ENCODE measurements at regions not wholly inside any gene's neighbourhood (a gene's known extent, or its start where the extent isn't known, plus 50 kb on each side); places are given as distances from the start of the nearest gene placed in this dataset.

DNA sequence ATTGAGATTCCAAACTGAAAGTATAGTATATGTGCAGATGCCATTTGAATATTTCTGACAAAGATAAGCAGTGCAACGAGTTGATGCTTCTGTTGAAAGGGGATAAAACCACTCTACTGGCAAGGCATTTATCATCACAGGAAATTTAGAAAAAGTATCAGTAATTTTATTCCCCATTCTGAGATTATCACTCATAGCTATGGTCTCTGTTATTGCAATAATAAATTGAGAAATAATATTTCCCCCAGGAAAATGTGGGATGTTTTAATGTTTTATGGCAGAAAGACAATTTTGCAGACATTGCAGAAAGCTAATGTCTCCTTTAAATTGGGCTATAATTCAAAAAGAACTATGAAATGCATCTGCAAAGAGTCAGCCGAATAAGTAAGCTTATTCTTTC is 1612.7 kb upstream of the ACO1 start:
- Histone ChIP-seq H3K27ac (ENCODE audit: insufficient read depth, low read depth, low read length, poor library complexity, severe bottlenecking) (no peak overlapping the region), H3K9me3 (ENCODE audit: control insufficient read depth, low read length) (no peaks in the 10 kb centered on the region), H3K4me1 (ENCODE audit: control insufficient read depth, insufficient read depth, low read length) (no peaks in the 10 kb centered on the region), H3K36me3 (ENCODE audit: control insufficient read depth, insufficient read depth, low read length) (no peaks in the 10 kb centered on the region), H3K27me3 (ENCODE audit: control insufficient read depth, insufficient read depth, low read length, poor library complexity, severe bottlenecking) (no peaks in the 10 kb centered on the region), H3K4me3 (ENCODE audit: insufficient read depth, low read depth, low read length) (no peak overlapping the region)
- 93 to 100% methylated on average over 1 to 2 of the region's 2 CpGs for WGBS, 2 experiments

DNA sequence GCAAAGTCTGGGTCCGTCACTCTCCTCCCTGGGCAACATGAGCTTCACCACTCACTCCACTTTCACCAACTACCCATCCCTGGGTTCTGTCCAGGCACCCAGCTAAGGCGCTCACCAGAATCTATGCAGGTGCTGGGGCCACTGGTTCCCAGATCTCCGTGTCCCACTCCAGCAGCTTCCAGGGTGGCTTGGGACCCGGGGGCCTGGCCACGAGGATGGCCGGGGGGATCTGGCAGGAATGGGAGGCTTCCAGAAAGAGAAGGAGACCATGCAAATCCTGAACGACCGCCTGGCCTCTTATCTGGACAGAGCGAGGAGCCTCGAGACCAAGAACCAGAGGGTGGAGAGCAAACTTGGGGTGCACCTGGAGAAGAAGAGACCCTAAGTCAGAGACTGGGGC is 1611.0 kb upstream of the ACO1 start:
- H3K27me3 ChIP-seq (ENCODE audit: control insufficient read depth, insufficient read depth, low read length, poor library complexity, severe bottlenecking) = no peaks in the 10 kb centered on the region
- no peaks in the 10 kb centered on the region for H3K9me3 ChIP-seq (ENCODE audit: control insufficient read depth, low read length)
- WGBS, 2 experiments = 96 to 97% methylated on average over 10 of the region's 10 CpGs
- H3K27ac ChIP-seq (ENCODE audit: insufficient read depth, low read depth, low read length, poor library complexity, severe bottlenecking) = no peak overlapping the region
- H3K36me3 ChIP-seq (ENCODE audit: control insufficient read depth, insufficient read depth, low read length) = no peaks in the 10 kb centered on the region
- no peak overlapping the region for H3K4me3 ChIP-seq (ENCODE audit: insufficient read depth, low read depth, low read length)
- no peaks in the 10 kb centered on the region for H3K4me1 ChIP-seq (ENCODE audit: control insufficient read depth, insufficient read depth, low read length)

DNA sequence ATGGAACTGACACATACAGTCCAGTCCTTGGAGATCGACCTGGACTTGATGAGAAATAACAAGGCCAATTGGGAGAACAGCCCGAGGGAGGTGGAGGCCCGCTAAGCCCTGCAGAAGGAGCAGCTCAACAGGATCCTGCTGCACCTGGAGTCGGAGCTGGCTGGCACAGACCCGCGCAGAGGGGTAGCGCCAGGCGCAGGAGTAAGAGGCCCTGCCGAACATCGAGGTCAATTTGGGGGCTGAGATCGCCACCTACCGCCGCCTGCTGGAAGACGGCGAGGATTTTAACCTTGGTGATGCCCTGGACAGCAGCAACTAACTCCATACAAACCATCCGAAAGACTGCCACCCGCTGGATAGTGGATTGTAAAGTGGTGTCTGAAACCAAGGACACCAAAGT is 1610.1 kb upstream of the ACO1 start:
- H3K36me3 ChIP-seq (ENCODE audit: control insufficient read depth, insufficient read depth, low read length) = no peaks in the 10 kb centered on the region
- WGBS, 2 experiments = 90 to 91% methylated on average over 17 of the region's 17 CpGs
- no peak overlapping the region for H3K4me3 ChIP-seq (ENCODE audit: insufficient read depth, low read depth, low read length)

DNA sequence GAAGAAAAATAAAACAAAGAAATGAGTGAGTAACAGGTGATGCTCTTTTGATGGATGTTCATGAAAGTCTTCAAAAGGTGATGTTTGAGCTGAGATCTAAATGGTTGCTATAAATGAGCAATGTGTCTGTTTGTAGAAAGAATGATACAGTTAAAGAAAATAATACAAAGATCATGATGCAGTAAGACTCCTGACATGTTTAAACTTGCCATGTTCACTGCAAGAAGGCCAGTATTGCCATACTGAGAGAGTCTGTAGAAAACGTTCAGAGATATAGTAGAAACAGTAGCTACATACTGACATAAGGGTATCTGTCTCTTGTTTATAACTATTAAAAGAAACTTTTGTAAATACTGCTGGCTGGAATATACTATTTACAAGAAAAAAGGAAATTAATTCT is 1609.2 kb upstream of the ACO1 start:
- Histone ChIP-seq H3K9me3 (ENCODE audit: control insufficient read depth, low read length) (no peaks in the 10 kb centered on the region), H3K36me3 (ENCODE audit: control insufficient read depth, insufficient read depth, low read length) (no peaks in the 10 kb centered on the region), H3K4me1 (ENCODE audit: control insufficient read depth, insufficient read depth, low read length) (no peaks in the 10 kb centered on the region), H3K4me3 (ENCODE audit: insufficient read depth, low read depth, low read length) (no peak overlapping the region), H3K27me3 (ENCODE audit: control insufficient read depth, insufficient read depth, low read length, poor library complexity, severe bottlenecking) (no peaks in the 10 kb centered on the region), H3K27ac (ENCODE audit: insufficient read depth, low read depth, low read length, poor library complexity, severe bottlenecking) (no peak overlapping the region)
- 78% methylated on average over 1 of the region's 1 CpG; no CpG with 5 or more reads in 1 of the 2 experiments for WGBS, 2 experiments

More for the DNA sequence above, 1610.1 kb upstream of the ACO1 start:
- no peaks in the 10 kb centered on the region for H3K27me3 ChIP-seq (ENCODE audit: control insufficient read depth, insufficient read depth, low read length, poor library complexity, severe bottlenecking)
- H3K27ac ChIP-seq (ENCODE audit: insufficient read depth, low read depth, low read length, poor library complexity, severe bottlenecking) = no peak overlapping the region
- H3K9me3 ChIP-seq (ENCODE audit: control insufficient read depth, low read length) = no peaks in the 10 kb centered on the region
- no peaks in the 10 kb centered on the region for H3K4me1 ChIP-seq (ENCODE audit: control insufficient read depth, insufficient read depth, low read length)

DNA sequence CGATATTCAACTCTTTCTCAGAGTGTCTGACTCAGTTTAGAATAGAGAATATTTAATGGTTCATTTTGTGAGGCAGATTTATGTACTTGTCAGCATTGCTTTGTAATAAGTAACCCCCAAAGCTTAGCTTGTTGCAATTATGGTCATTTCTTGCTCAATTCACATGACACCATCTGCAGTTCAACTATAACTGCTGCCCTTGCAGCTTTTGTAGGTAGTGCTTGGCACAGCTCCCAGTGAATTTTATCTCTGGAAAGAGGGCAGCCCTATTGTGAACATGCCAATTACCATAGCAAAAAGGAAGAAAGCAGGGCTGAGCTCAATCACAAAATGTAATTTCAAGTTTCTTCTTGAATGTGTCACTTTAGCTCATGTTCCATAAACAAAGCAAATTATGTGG is 1587.7 kb upstream of the ACO1 start:
- Histone ChIP-seq H3K36me3 (ENCODE audit: control insufficient read depth, insufficient read depth, low read length) (no peaks in the 10 kb centered on the region), H3K4me3 (ENCODE audit: insufficient read depth, low read depth, low read length) (no peak overlapping the region), H3K9me3 (ENCODE audit: control insufficient read depth, low read length) (no peaks in the 10 kb centered on the region), H3K27me3 (ENCODE audit: control insufficient read depth, insufficient read depth, low read length, poor library complexity, severe bottlenecking) (no peaks in the 10 kb centered on the region), H3K4me1 (ENCODE audit: control insufficient read depth, insufficient read depth, low read length) (no peaks in the 10 kb centered on the region), H3K27ac (ENCODE audit: insufficient read depth, low read depth, low read length, poor library complexity, severe bottlenecking) (no peak overlapping the region)
- 92 to 100% methylated on average over 1 of the region's 1 CpG for WGBS, 2 experiments

DNA sequence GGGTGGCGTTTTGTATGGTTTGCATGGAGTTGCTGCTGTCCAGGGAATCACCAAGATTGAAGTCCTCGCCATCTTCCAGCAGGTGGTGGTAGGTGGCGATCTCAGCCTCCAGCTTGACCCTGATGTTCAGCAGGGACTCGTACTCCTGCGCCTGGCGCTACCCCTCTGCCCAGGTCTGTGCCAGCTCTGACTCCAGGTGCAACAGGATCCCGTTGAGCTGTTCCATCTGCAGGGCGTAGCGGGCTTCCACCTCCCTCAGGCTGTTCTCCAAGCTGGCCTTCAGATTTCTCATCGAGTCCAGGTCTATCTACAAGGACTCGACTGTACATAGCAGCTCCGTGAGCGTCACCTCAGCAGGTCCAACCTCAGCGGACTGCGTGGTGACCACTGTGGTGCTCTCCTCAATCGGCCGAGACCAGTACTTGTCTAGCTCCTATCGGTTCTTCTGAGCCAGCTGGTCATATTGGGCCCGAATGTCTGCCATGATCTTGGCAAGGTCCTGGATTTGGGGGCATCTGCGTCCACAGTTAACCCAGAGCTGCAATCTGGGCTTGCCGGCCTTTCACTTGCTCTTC is 1584.8 kb upstream of the ACO1 start:
- no peak overlapping the region for H3K4me3 ChIP-seq (ENCODE audit: insufficient read depth, low read depth, low read length)
- WGBS, 2 experiments = 91 to 92% methylated on average over 21 of the region's 21 CpGs

DNA sequence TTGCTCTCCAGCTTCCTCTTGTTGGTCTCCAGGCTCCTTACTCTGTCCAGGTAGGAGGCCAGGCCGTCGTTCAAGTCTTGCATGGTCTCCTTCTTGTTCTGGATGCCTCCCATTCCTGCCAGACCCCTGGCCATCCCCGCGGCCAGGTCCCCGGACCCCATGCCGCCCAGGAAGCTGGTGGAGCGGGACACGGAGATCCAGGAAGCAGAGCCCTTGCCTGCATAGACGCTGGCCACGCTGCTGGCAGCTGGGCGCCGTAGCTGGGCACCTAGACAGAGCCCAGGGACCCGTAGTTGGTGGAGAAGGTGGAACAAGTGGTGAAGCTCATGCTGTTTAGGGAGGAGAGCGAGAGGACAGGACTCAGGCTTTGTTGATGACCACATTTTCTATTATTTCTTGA is 1584.0 kb upstream of the ACO1 start:
- H3K27ac ChIP-seq (ENCODE audit: insufficient read depth, low read depth, low read length, poor library complexity, severe bottlenecking) = no peak overlapping the region
- no peaks in the 10 kb centered on the region for H3K27me3 ChIP-seq (ENCODE audit: control insufficient read depth, insufficient read depth, low read length, poor library complexity, severe bottlenecking)
- 95 to 96% methylated on average over 14 of the region's 14 CpGs for WGBS, 2 experiments

More for the DNA sequence above, 1584.8 kb upstream of the ACO1 start:
- no peaks in the 10 kb centered on the region for H3K4me1 ChIP-seq (ENCODE audit: control insufficient read depth, insufficient read depth, low read length)
- H3K9me3 ChIP-seq (ENCODE audit: control insufficient read depth, low read length) = no peaks in the 10 kb centered on the region
- no peaks in the 10 kb centered on the region for H3K36me3 ChIP-seq (ENCODE audit: control insufficient read depth, insufficient read depth, low read length)
- no peaks in the 10 kb centered on the region for H3K27me3 ChIP-seq (ENCODE audit: control insufficient read depth, insufficient read depth, low read length, poor library complexity, severe bottlenecking)
- H3K27ac ChIP-seq (ENCODE audit: insufficient read depth, low read depth, low read length, poor library complexity, severe bottlenecking) = no peak overlapping the region

DNA sequence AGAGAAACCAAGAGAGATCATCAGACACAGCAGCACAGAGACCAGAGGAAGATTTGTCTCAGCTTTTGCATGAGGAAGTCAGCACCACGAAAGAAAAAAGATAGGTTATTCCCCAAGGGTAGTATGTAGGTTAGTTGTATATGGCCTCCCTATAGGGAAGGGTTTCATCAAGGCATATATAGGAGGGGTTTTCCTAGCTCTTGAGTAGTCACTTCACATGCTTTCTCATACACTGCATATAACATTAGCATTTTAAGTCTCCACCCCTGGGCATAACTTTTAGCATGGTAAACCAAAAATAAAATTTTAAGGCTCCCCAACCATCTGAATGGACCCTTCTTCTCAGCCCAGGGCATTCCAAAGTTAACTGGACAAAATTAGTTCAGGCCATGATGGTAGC is 1571.6 kb upstream of the ACO1 start:
- no peak overlapping the region for H3K27ac ChIP-seq (ENCODE audit: insufficient read depth, low read depth, low read length, poor library complexity, severe bottlenecking)
- no peaks in the 10 kb centered on the region for H3K4me1 ChIP-seq (ENCODE audit: control insufficient read depth, insufficient read depth, low read length)
- no peaks in the 10 kb centered on the region for H3K9me3 ChIP-seq (ENCODE audit: control insufficient read depth, low read length)
- H3K36me3 ChIP-seq (ENCODE audit: control insufficient read depth, insufficient read depth, low read length) = no peaks in the 10 kb centered on the region
- H3K4me3 ChIP-seq (ENCODE audit: insufficient read depth, low read depth, low read length) = no peak overlapping the region
- WGBS, 2 experiments = 87 to 91% methylated on average over 1 of the region's 1 CpG
- no peaks in the 10 kb centered on the region for H3K27me3 ChIP-seq (ENCODE audit: control insufficient read depth, insufficient read depth, low read length, poor library complexity, severe bottlenecking)

More for the DNA sequence above, 1584.0 kb upstream of the ACO1 start:
- Histone ChIP-seq H3K4me1 (ENCODE audit: control insufficient read depth, insufficient read depth, low read length) (no peaks in the 10 kb centered on the region), H3K36me3 (ENCODE audit: control insufficient read depth, insufficient read depth, low read length) (no peaks in the 10 kb centered on the region), H3K4me3 (ENCODE audit: insufficient read depth, low read depth, low read length) (no peak overlapping the region), H3K9me3 (ENCODE audit: control insufficient read depth, low read length) (no peaks in the 10 kb centered on the region)

DNA sequence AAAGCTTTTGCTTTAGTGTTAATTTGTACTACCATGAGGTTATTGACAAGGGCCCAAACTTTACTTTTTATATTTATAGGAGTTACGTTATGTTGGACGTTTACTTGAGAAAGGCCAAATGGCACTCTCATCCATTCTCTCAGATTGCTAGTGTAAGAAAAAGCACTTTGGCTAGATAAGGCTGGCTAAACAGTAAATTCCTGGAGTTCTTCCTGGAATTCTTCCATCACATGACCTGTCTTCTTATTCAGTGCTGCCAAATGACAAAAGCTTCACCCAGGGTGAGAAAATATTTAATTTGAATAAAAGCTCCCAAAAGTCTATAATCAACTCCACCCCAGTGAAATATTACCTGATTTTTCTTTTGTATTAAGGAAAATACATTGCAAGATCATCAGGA is 1568.9 kb upstream of the ACO1 start:
- no peaks in the 10 kb centered on the region for H3K4me1 ChIP-seq (ENCODE audit: control insufficient read depth, insufficient read depth, low read length)
- no peak overlapping the region for H3K4me3 ChIP-seq (ENCODE audit: insufficient read depth, low read depth, low read length)
- no peaks in the 10 kb centered on the region for H3K9me3 ChIP-seq (ENCODE audit: control insufficient read depth, low read length)
- no peaks in the 10 kb centered on the region for H3K36me3 ChIP-seq (ENCODE audit: control insufficient read depth, insufficient read depth, low read length)
- 76 to 83% methylated on average over 2 of the region's 2 CpGs for WGBS, 2 experiments
- H3K27me3 ChIP-seq (ENCODE audit: control insufficient read depth, insufficient read depth, low read length, poor library complexity, severe bottlenecking) = no peaks in the 10 kb centered on the region
- H3K27ac ChIP-seq (ENCODE audit: insufficient read depth, low read depth, low read length, poor library complexity, severe bottlenecking) = no peak overlapping the region

DNA sequence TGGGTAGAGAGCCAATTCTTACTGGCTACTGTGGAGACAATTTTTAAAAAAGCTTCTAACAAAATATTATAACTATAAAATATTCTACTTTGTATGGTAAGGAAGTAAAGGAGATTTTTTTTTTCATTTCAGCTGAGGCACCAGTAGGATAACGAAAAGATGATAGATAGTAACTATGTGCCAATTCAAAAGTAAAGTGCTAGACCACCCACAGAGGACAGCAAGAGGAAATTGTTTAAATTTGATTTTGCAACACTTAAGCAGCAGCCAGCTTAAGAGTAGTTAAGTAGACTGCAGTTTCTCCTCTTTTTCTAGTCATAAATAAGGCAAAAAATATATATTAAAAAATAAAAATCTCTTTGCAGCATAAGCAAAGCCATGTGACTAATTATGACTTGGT is 1539.3 kb upstream of the ACO1 start:
- 93 to 100% methylated on average over 1 of the region's 1 CpG for WGBS, 2 experiments
- no peak overlapping the region for H3K27ac ChIP-seq (ENCODE audit: insufficient read depth, low read depth, low read length, poor library complexity, severe bottlenecking)
- no peaks in the 10 kb centered on the region for H3K27me3 ChIP-seq (ENCODE audit: control insufficient read depth, insufficient read depth, low read length, poor library complexity, severe bottlenecking)
- no peaks in the 10 kb centered on the region for H3K4me1 ChIP-seq (ENCODE audit: control insufficient read depth, insufficient read depth, low read length)
- no peaks in the 10 kb centered on the region for H3K9me3 ChIP-seq (ENCODE audit: control insufficient read depth, low read length)
- no peaks in the 10 kb centered on the region for H3K36me3 ChIP-seq (ENCODE audit: control insufficient read depth, insufficient read depth, low read length)
- no peak overlapping the region for H3K4me3 ChIP-seq (ENCODE audit: insufficient read depth, low read depth, low read length)

DNA sequence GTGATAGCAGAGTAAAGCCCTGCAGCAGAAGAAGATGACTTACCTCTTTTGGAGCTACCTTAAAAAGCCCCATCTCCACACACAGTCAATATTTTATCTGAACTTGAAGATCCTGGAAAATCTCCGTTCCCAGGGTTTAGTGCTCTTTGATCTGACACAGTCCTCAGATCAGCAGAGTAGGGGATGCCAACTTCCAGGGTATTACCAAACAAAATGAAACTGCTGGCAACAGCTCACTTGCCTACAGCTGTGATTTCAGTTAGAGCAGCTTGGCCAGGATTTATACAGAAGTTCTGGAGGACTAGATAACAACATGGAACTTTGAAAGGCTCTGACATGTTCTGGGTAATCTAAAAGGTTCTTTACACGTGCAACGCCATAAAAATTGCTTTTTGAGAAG is 1537.8 kb upstream of the ACO1 start:
- no peaks in the 10 kb centered on the region for H3K4me1 ChIP-seq (ENCODE audit: control insufficient read depth, insufficient read depth, low read length)
- no peak overlapping the region for H3K4me3 ChIP-seq (ENCODE audit: insufficient read depth, low read depth, low read length)
- no peaks in the 10 kb centered on the region for H3K9me3 ChIP-seq (ENCODE audit: control insufficient read depth, low read length)
- no peak overlapping the region for H3K27ac ChIP-seq (ENCODE audit: insufficient read depth, low read depth, low read length, poor library complexity, severe bottlenecking)
- H3K36me3 ChIP-seq (ENCODE audit: control insufficient read depth, insufficient read depth, low read length) = no peaks in the 10 kb centered on the region
- WGBS, 2 experiments = 95 to 100% methylated on average over 1 to 3 of the region's 3 CpGs
- H3K27me3 ChIP-seq (ENCODE audit: control insufficient read depth, insufficient read depth, low read length, poor library complexity, severe bottlenecking) = no peaks in the 10 kb centered on the region

Data from ectodermal cell (in vitro differentiated cells).